ENCODE measurements at regions not wholly inside any gene's neighbourhood (a gene's known extent, or its start where the extent isn't known, plus 50 kb on each side); places are given as distances from the start of the nearest gene placed in this dataset.

DNA sequence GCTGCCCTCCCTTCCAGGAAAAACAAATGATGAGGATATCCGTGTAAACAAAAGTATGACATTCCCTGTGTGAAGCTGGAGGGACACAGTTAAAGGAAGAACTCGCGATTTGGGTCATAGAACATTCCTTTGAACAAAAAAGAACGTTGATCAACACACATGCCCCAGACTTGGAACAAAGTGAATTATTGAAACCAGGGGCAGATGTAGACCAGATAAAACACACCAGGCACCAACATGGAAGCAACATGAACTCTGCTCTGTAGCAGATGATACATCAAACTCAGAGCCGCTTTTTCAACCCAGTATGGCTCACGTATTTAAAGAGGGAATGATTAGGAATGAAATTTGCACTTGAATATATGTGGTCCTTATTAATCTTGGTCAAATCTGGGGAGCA is 206.5 kb downstream of the TMEM182 start:
- Histone ChIP-seq H2BK120ac (ENCODE audit: low read depth, low read length) (no peak overlapping the region), H3K27me3 (ENCODE audit: control insufficient read depth, insufficient read depth, low read length) (no peaks in the 10 kb centered on the region), H3K9me1 (ENCODE audit: insufficient read depth, low read length) (no peaks in the 10 kb centered on the region), H3K4me1 (ENCODE audit: control insufficient read depth, insufficient read depth, low read length) (no peaks in the 10 kb centered on the region), H4K91ac (ENCODE audit: insufficient read depth, low read depth, low read length) (no peak overlapping the region), H2BK15ac (ENCODE audit: low read depth, low read length) (no peak overlapping the region), H2AFZ (replicated peaks; ENCODE audit: low read length, poor library complexity) (no peak overlapping the region), H4K20me1 (ENCODE audit: insufficient read depth, low read length) (no peaks in the 10 kb centered on the region), H3K4me2 (ENCODE audit: low read depth, low read length) (no peak overlapping the region), H3K79me1 (ENCODE audit: low read depth in 1 of 2, low read length in 2 of 2) (no peaks in the 10 kb centered on the region), H3K18ac (ENCODE audit: low read depth, low read length) (no peak overlapping the region), H3K4me3 (ENCODE audit: insufficient read depth, low read depth, low read length) (no peak overlapping the region), H3K9ac (ENCODE audit: low read depth, low read length) (no peak overlapping the region), H3K23ac (ENCODE audit: low read depth, low read length) (no peak overlapping the region), H3K14ac (replicated peaks; ENCODE audit: low read depth, low read length) (no peak overlapping the region), H4K5ac (ENCODE audit: low read depth, low read length) (no peak overlapping the region), H3K4ac (ENCODE audit: low read depth, low read length) (no peak overlapping the region), H2AK5ac (ENCODE audit: low read depth, low read length) (no peak overlapping the region), H3K9me3 (ENCODE audit: control insufficient read depth, insufficient read depth, low read length) (peaks cover 4% of the 10 kb centered on the region; the same call in 1 of the 2 replicates), H2BK5ac (ENCODE audit: low read depth, low read length, poor library complexity, severe bottlenecking) (no peak overlapping the region), H3K27ac (ENCODE audit: insufficient read depth, low read length) (no peak overlapping the region), H2AK9ac (replicated peaks; ENCODE audit: low read depth, low read length, poor library complexity) (no peak overlapping the region), H2BK20ac (ENCODE audit: low read depth, low read length) (no peak overlapping the region), H3K36me3 (ENCODE audit: control insufficient read depth, insufficient read depth, low read length) (no peaks in the 10 kb centered on the region), H3K56ac (ENCODE audit: extremely low read depth, insufficient read depth, low read length) (no peak overlapping the region), H4K8ac (ENCODE audit: low read depth in 2 of 2, low read length in 2 of 2) (no peak overlapping the region)
- dilution Hi-C loops (cut with HindIII; ENCODE audit: low sequenced_read_pairs, unreplicated experiment) (no loop called here), intact Hi-C loops (cut with micrococcal nuclease) (no loop called here), in situ Hi-C loops (cut with MboI; ENCODE audit: low sequenced_read_pairs) (no loop called here)
- no peak for TF ChIP-seq CHD1 (IDR thresholded peaks at IDR 0.05; ENCODE audit: low read depth, low read length)
- TF ChIP-seq, protein P1, sequence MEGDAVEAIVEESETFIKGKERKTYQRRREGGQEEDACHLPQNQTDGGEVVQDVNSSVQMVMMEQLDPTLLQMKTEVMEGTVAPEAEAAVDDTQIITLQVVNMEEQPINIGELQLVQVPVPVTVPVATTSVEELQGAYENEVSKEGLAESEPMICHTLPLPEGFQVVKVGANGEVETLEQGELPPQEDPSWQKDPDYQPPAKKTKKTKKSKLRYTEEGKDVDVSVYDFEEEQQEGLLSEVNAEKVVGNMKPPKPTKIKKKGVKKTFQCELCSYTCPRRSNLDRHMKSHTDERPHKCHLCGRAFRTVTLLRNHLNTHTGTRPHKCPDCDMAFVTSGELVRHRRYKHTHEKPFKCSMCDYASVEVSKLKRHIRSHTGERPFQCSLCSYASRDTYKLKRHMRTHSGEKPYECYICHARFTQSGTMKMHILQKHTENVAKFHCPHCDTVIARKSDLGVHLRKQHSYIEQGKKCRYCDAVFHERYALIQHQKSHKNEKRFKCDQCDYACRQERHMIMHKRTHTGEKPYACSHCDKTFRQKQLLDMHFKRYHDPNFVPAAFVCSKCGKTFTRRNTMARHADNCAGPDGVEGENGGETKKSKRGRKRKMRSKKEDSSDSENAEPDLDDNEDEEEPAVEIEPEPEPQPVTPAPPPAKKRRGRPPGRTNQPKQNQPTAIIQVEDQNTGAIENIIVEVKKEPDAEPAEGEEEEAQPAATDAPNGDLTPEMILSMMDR (conservative IDR thresholded peaks at IDR 0.05; ENCODE audit: low read depth, low read length): no peak
- TF ChIP-seq, protein P2, sequence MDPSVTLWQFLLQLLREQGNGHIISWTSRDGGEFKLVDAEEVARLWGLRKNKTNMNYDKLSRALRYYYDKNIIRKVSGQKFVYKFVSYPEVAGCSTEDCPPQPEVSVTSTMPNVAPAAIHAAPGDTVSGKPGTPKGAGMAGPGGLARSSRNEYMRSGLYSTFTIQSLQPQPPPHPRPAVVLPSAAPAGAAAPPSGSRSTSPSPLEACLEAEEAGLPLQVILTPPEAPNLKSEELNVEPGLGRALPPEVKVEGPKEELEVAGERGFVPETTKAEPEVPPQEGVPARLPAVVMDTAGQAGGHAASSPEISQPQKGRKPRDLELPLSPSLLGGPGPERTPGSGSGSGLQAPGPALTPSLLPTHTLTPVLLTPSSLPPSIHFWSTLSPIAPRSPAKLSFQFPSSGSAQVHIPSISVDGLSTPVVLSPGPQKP (IDR thresholded peaks at IDR 0.05; ENCODE audit: borderline replicate concordance, low read depth, low read length): no peak
- TF ChIP-seq RFX5 (IDR thresholded peaks at IDR 0.05; ENCODE audit: low read depth, low read length): no peak
- TF ChIP-seq NFE2L2 (IDR thresholded peaks at IDR 0.05; ENCODE audit: low read depth, low read length): no peak
- no peak for TF ChIP-seq BHLHE40 (IDR thresholded peaks at IDR 0.05; ENCODE audit: low read depth, low read length)
- no peak for TF ChIP-seq MAFK (IDR thresholded peaks at IDR 0.05; ENCODE audit: low read depth, low read length)
- TF ChIP-seq RCOR1 (IDR thresholded peaks at IDR 0.05; ENCODE audit: insufficient replicate concordance, low read length): no peak
- no peak for TF ChIP-seq POLR2A (IDR thresholded peaks at IDR 0.05; ENCODE audit: low read depth, low read length)
- no peak for TF ChIP-seq MAZ (IDR thresholded peaks at IDR 0.05; ENCODE audit: borderline replicate concordance, low read depth, low read length)
- TF ChIP-seq FOS (IDR thresholded peaks at IDR 0.05; ENCODE audit: low read depth, low read length): no peak
- TF ChIP-seq, protein P3, sequence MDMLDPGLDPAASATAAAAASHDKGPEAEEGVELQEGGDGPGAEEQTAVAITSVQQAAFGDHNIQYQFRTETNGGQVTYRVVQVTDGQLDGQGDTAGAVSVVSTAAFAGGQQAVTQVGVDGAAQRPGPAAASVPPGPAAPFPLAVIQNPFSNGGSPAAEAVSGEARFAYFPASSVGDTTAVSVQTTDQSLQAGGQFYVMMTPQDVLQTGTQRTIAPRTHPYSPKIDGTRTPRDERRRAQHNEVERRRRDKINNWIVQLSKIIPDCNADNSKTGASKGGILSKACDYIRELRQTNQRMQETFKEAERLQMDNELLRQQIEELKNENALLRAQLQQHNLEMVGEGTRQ (IDR thresholded peaks at IDR 0.05; ENCODE audit: low read depth, low read length): no peak
- no peak for TF ChIP-seq CEBPB (IDR thresholded peaks at IDR 0.05; ENCODE audit: low read depth, low read length)
- TF ChIP-seq MXI1 (IDR thresholded peaks at IDR 0.05; ENCODE audit: borderline replicate concordance, low read depth, low read length): no peak
- no peak for TF ChIP-seq SMC3 (IDR thresholded peaks at IDR 0.05; ENCODE audit: low read depth, low read length)
- TF ChIP-seq RAD21 (IDR thresholded peaks at IDR 0.05; ENCODE audit: low read length): no peak
- DNase-seq: no peak
- no CpG with 5 or more reads among the region's 6 CpGs for WGBS, 2 experiments (ENCODE audit: extremely low coverage in 2 of 2, insufficient read length in 1 of 2)
- no TSS peak for BruUV-seq (replicated peaks)
- ChIA-PET POLR2A (ENCODE audit: unreplicated experiment) (no interaction called here), CTCF (no interaction called here)
- no peak for ATAC-seq (ENCODE audit: low read depth)
